ENCODE measurements at regions not wholly inside any gene's neighbourhood (a gene's known extent, or its start where the extent isn't known, plus 50 kb on each side); places are given as distances from the start of the nearest gene placed in this dataset.

DNA sequence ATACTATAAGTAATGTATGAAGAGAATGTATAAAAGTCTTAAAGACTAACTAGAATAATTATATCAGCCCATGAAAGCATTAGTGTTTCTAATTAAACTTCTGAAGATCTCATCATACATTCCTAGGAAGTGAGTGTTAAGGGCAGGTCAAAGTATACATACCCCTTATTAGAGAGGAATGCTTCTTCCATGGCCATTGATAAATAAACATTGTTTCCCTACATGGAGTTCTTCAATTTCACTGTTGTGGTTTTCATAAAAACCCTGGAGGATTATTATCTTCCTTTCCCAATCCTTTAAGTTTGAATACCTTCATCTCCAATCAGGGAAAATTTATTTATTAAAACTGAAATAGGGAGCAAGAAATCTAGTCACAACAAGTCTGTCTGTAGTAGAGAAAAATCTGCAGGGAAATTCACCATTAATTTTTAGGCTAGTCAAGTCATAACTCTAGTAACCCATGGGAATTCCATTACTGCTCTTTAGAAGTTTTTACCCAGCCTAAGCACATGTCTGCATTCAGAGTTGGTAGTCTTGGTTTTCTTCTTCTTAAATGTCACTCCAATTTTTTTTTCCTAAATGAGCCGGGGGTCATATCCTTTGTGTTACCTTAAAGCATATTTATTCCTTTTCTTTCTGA lies 147.0 kb downstream of the TNFSF18 start:
- Histone ChIP-seq H3K4me2 (no peak overlapping the region), H3K36me3 (no peaks in the 10 kb centered on the region), H3K4me3 (no peak overlapping the region), H3K27me3 (no peaks in the 10 kb centered on the region), H3K79me2 (ENCODE audit: low read depth) (no peaks in the 10 kb centered on the region), H3K9ac (no peak overlapping the region), H3K27ac (no peak overlapping the region), H2AFZ (replicated peaks) (no peak overlapping the region), H3K4me1 (no peaks in the 10 kb centered on the region), H3F3A (ENCODE audit: low read depth) (no peaks in the 10 kb centered on the region), H3K9me3 (ENCODE audit: low read depth) (no peaks in the 10 kb centered on the region), H4K20me1 (ENCODE audit: low read depth) (no peaks in the 10 kb centered on the region)
- no peaks in the 10 kb centered on the region for H3K4me1 Mint-ChIP-seq
- H3K27ac Mint-ChIP-seq: no peak overlapping the region
- H3K9me3 Mint-ChIP-seq: no peaks in the 10 kb centered on the region
- H3K4me3 Mint-ChIP-seq: no peak overlapping the region
- DNase-seq (ENCODE audit: low spot score): no peak
- H3K36me3 Mint-ChIP-seq: no peaks in the 10 kb centered on the region
- H3K27me3 Mint-ChIP-seq (ENCODE audit: insufficient read depth, low read depth): no peaks in the 10 kb centered on the region
- TF ChIP-seq EZH2 (IDR thresholded peaks at IDR 0.05) (no peak), EZH2phosphoT487 (IDR thresholded peaks at IDR 0.05) (no peak)
- TF ChIP-seq, protein P1, sequence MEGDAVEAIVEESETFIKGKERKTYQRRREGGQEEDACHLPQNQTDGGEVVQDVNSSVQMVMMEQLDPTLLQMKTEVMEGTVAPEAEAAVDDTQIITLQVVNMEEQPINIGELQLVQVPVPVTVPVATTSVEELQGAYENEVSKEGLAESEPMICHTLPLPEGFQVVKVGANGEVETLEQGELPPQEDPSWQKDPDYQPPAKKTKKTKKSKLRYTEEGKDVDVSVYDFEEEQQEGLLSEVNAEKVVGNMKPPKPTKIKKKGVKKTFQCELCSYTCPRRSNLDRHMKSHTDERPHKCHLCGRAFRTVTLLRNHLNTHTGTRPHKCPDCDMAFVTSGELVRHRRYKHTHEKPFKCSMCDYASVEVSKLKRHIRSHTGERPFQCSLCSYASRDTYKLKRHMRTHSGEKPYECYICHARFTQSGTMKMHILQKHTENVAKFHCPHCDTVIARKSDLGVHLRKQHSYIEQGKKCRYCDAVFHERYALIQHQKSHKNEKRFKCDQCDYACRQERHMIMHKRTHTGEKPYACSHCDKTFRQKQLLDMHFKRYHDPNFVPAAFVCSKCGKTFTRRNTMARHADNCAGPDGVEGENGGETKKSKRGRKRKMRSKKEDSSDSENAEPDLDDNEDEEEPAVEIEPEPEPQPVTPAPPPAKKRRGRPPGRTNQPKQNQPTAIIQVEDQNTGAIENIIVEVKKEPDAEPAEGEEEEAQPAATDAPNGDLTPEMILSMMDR (IDR thresholded peaks at IDR 0.05): no peak

DNA sequence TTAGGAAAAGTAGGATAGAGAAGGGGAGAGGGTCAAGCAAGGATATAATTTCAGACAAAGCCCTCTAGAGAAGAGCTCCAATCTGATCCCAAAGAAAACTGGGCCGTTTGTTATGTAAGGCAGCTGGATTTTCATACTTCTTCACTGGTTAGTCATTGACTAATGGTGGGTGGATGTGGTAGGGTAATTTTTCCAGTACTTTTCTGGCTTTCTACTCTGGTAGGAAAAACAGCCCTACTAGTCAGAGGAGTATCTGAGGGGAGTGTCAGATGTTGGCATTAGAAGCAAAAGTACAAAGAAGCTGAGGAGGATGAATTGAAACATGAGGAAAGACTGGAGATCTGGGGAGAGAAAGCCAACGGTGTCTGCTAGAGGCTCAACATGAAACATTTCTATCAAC lies 145.3 kb downstream of the TNFSF18 start:
- Mint-ChIP-seq H3K27ac (no peak overlapping the region), H3K36me3 (no peaks in the 10 kb centered on the region), H3K9me3 (no peaks in the 10 kb centered on the region), H3K4me3 (no peak overlapping the region), H3K4me1 (no peaks in the 10 kb centered on the region), H3K27me3 (ENCODE audit: insufficient read depth, low read depth) (no peaks in the 10 kb centered on the region)
- Histone ChIP-seq H3K79me2 (ENCODE audit: low read depth) (no peaks in the 10 kb centered on the region), H3K27ac (no peak overlapping the region), H3K9me3 (ENCODE audit: low read depth) (no peaks in the 10 kb centered on the region), H3K36me3 (no peaks in the 10 kb centered on the region), H3K4me2 (no peak overlapping the region), H2AFZ (replicated peaks) (no peak overlapping the region), H3K9ac (no peak overlapping the region), H3K27me3 (no peaks in the 10 kb centered on the region), H3F3A (ENCODE audit: low read depth) (no peaks in the 10 kb centered on the region), H4K20me1 (ENCODE audit: low read depth) (no peaks in the 10 kb centered on the region), H3K4me3 (no peak overlapping the region), H3K4me1 (no peaks in the 10 kb centered on the region)
- DNase-seq (ENCODE audit: low spot score): no peak
- TF ChIP-seq EZH2phosphoT487 (IDR thresholded peaks at IDR 0.05) (no peak), EZH2 (IDR thresholded peaks at IDR 0.05) (no peak)
- TF ChIP-seq, protein P1 (IDR thresholded peaks at IDR 0.05): no peak

DNA sequence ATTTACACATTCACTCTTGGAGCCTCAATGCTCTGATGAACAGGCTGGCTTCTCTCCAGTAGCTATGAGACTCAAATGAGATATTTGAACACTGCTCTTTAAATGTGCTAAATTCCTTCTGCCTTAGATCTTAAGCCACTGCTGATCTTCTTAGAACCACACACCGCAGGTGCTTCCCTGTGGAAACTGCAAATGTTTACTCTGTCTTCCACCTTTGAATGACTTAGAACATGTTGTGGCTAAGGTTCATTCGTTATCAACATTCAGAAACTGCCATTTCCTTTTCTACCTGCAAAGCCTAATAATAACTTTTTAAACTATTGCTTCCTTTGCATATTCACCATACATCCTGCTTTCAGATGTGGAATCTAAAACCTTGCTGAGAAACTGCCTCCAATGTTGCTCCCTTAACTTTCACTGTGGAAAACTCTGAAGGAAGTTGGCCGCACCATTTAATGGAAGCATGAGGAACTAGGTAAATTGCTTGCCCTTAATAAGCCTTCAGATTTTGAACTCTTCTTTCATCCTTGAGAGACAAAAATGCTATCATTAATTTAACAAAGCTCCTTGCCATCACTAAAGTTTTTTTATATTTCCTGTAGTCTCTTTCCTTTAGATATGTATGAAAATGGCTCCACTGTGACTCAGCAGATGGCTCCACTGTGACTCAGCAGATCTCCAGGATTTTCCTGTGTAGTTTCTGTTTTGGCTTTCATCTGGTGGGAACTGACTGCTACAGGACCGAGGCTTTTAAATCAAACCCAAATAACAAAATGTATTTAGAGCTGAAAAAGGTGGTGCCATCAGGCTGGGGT lies 143.8 kb downstream of the TNFSF18 start:
- H2AFZ ChIP-seq (replicated peaks): no peak overlapping the region
- Mint-ChIP-seq H3K27me3 (ENCODE audit: insufficient read depth, low read depth) (no peaks in the 10 kb centered on the region), H3K27ac (no peak overlapping the region), H3K9me3 (no peaks in the 10 kb centered on the region), H3K4me3 (no peak overlapping the region), H3K36me3 (no peaks in the 10 kb centered on the region), H3K4me1 (no peaks in the 10 kb centered on the region)
- no peak for DNase-seq (ENCODE audit: low spot score)
- no peaks in the 10 kb centered on the region for H3K4me1 ChIP-seq
- no peak overlapping the region for H3K4me2 ChIP-seq
- H3K27ac ChIP-seq: no peak overlapping the region
- H3K79me2 ChIP-seq (ENCODE audit: low read depth): no peaks in the 10 kb centered on the region
- H3K36me3 ChIP-seq: no peaks in the 10 kb centered on the region
- H3K4me3 ChIP-seq: no peak overlapping the region
- H4K20me1 ChIP-seq (ENCODE audit: low read depth): no peaks in the 10 kb centered on the region
- H3K27me3 ChIP-seq: no peaks in the 10 kb centered on the region
- TF ChIP-seq, protein P1 (IDR thresholded peaks at IDR 0.05): no peak
- TF ChIP-seq EZH2phosphoT487 (IDR thresholded peaks at IDR 0.05) (no peak), EZH2 (IDR thresholded peaks at IDR 0.05) (no peak)
- no peaks in the 10 kb centered on the region for H3F3A ChIP-seq (ENCODE audit: low read depth)
- no peak overlapping the region for H3K9ac ChIP-seq
- H3K9me3 ChIP-seq (ENCODE audit: low read depth): no peaks in the 10 kb centered on the region
